Suprapubic skin (tissue), 4 donors: ENCODE measurements at regions not wholly inside any gene's neighbourhood (a gene's known extent, or its start where the extent isn't known, plus 50 kb on each side); places are given as distances from the start of the nearest gene placed in this dataset.
"Not testable (repeated sequence)": the region's sequence is repeated elsewhere in the genome, so short reads cannot be mapped to it uniquely, and the experiment has no call there.

ENCODE experiments used
- DNase-seq, 2 donors: peaks; one replicate each; pipeline ENCODE4 v3.0.0-alpha.2; 2019; ENCODE audit warnings: low spot score in 2 of 2
- H3K27ac ChIP-seq: fragments of 200-600 bp; sonication (generic); one replicate; pipeline ENCODE4 v1.5.1; 2019
- H3K27me3 ChIP-seq: fragments of 200-600 bp; sonication (generic); one replicate; pipeline ENCODE4 v1.5.1; 2019
- H3K36me3 ChIP-seq: fragments of 200-600 bp; sonication (generic); one replicate; pipeline ENCODE4 v1.5.1; 2019
- H3K4me1 ChIP-seq: fragments of 200-600 bp; sonication (generic); one replicate; pipeline ENCODE4 v1.5.1; 2019
- H3K4me3 ChIP-seq: fragments of 200-600 bp; sonication (generic); one replicate; pipeline ENCODE4 v1.5.1; 2019; ENCODE audit warnings: mild to moderate bottlenecking
- H3K9me3 ChIP-seq: fragments of 200-600 bp; sonication (generic); one replicate; pipeline ENCODE4 v1.5.1; 2019
- CTCF ChIP-seq, 2 donors: fragments of 200-600 bp in 1 of 2; fragments of 450-650 bp in 1 of 2; sonication (generic) in 1 of 2; IDR thresholded peaks; one replicate each; pipeline ENCODE4 v1.5.1; 2016 to 2019; ENCODE audit warnings: antibody characterized with exemption in 2 of 2, mild to moderate bottlenecking in 1 of 2, moderate library complexity in 1 of 2
- EP300 ChIP-seq: sonication (generic); formaldehyde crosslinking; IDR thresholded peaks from one replicate; pipeline ENCODE4 v1.6.1; 2017; ENCODE audit warnings: antibody characterized with exemption
- POLR2A ChIP-seq, 2 donors: fragments of 450-650 bp; IDR thresholded peaks; one replicate each; pipeline ENCODE4 v1.6.1; 2017; ENCODE audit warnings: antibody characterized with exemption in 2 of 2, mild to moderate bottlenecking in 2 of 2, moderate library complexity in 2 of 2
- POLR2AphosphoS5 ChIP-seq, 3 donors: sonication (generic); formaldehyde crosslinking; IDR thresholded peaks; one replicate each; pipeline ENCODE4 v1.6.1; 2017; ENCODE audit warnings: antibody characterized with exemption in 3 of 3
- WGBS: methylation state at CpG from one replicate; pipeline ENCODE4 v1.1.5; 2018; 5-methylcytosine and 5-hydroxymethylcytosine counted together

- Histone ChIP-seq H3K4me3 (no peak overlapping the region), H3K27me3 (no peaks in the 10 kb centered on the region), H3K9me3 (no peaks in the 10 kb centered on the region), H3K4me1 (peaks cover 11% of the 10 kb centered on the region), H3K36me3 (no peaks in the 10 kb centered on the region), H3K27ac (no peak overlapping the region)
- TF ChIP-seq CTCF (IDR thresholded peaks at IDR 0.05) = no peak
- TF ChIP-seq POLR2AphosphoS5 (IDR thresholded peaks at IDR 0.05) = no peak
- TF ChIP-seq EP300 = no peak
- TF ChIP-seq POLR2A (IDR thresholded peaks at IDR 0.05) = no peak
- WGBS = 48% methylated on average over 2 of the region's 2 CpGs
- DNase-seq = peak; percentile 11 to 32
These were observed 94.0 kb upstream of the SLC25A48 start for GRCh38 chr5:135740475-135740874.

DNA sequence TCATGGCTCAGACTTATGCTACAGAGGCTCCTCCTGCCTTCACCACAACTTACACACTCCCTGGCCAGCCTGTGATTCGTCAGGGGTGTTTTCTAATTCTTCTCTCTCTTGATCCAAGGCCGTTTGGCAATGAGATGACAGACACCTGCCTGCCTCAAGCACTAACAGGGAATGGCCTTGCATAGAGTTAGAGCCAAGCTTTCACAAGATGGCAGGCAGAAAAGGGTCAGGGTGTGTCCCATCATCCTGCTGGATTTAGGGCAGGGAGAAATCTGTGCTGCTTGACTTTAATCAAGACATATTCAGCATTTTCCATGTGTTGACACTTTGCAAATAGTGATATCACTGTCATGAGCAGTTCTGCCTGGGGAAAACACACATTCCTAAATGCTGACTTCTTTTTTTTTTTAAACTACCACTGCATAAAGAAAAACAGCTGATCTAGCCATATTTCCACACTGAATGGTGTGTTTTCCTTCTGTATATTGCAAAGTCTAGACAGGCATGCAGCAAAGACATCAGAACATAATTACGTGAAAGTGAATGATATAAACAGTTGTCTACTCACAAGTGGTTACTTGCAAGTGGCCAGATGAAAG, 95.0 kb upstream of the SLC25A48 start:
- H3K36me3 ChIP-seq = no peaks in the 10 kb centered on the region
- H3K27me3 ChIP-seq = no peaks in the 10 kb centered on the region
- WGBS = 43% methylated on average over 3 of the region's 3 CpGs
- DNase-seq = peak; percentile 47 to 65
- no peaks in the 10 kb centered on the region for H3K9me3 ChIP-seq
- H3K4me3 ChIP-seq = no peak overlapping the region
- TF ChIP-seq POLR2A (IDR thresholded peaks at IDR 0.05) = no peak
- no peak for TF ChIP-seq CTCF (IDR thresholded peaks at IDR 0.05)
- no peak for TF ChIP-seq EP300
- TF ChIP-seq POLR2AphosphoS5 (IDR thresholded peaks at IDR 0.05) = peak in 1 of 3 donors; percentile 8
- H3K27ac ChIP-seq = no peak overlapping the region
- peaks cover 11% of the 10 kb centered on the region for H3K4me1 ChIP-seq

DNA sequence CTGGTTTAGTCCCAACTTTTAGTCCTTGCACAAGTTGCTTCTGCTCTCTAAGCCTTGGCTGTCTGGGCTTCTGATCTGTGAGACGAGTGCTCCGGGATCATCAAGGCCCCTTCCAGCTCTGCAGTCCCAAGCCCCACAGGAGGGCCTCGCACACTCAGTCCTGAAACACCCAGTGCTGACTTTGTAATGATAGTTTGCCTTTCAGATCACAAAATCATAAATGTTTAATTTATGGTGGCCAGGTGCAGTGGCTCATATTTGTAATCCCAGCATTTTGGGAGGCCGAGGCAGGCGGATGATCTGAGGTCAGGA, 95.9 kb upstream of the SLC25A48 start:
- H3K4me3 ChIP-seq = no peak overlapping the region
- no peaks in the 10 kb centered on the region for H3K36me3 ChIP-seq
- TF ChIP-seq POLR2AphosphoS5 (IDR thresholded peaks at IDR 0.05) (no peak), CTCF (IDR thresholded peaks at IDR 0.05) (no peak), POLR2A (IDR thresholded peaks at IDR 0.05) (no peak), EP300 (no peak)
- 96% methylated on average over 5 of the region's 5 CpGs for WGBS
- peak; percentile 20 to 54 for DNase-seq
- no peak overlapping the region for H3K27ac ChIP-seq
- H3K4me1 ChIP-seq = peaks cover 11% of the 10 kb centered on the region
- no peaks in the 10 kb centered on the region for H3K27me3 ChIP-seq
- no peaks in the 10 kb centered on the region for H3K9me3 ChIP-seq

- Histone ChIP-seq H3K27me3 (no peaks in the 10 kb centered on the region), H3K4me1 (peaks cover 11% of the 10 kb centered on the region), H3K4me3 (no peak overlapping the region), H3K27ac (no peak overlapping the region), H3K9me3 (no peaks in the 10 kb centered on the region), H3K36me3 (no peaks in the 10 kb centered on the region)
- DNase-seq = peak; percentile 25 to 69
- 93% methylated on average over 11 of the region's 11 CpGs for WGBS
- TF ChIP-seq EP300 = no peak
- no peak for TF ChIP-seq POLR2A (IDR thresholded peaks at IDR 0.05)
- TF ChIP-seq POLR2AphosphoS5 (IDR thresholded peaks at IDR 0.05) = no peak
- TF ChIP-seq CTCF (IDR thresholded peaks at IDR 0.05) = no peak
These were observed 96.5 kb upstream of the SLC25A48 start for GRCh38 chr5:135737701-135738563.

GRCh38 chr5:135736952-135737351, 97.5 kb upstream of the SLC25A48 start:
- H3K4me1 ChIP-seq = peaks cover 11% of the 10 kb centered on the region
- peak; percentile 14 to 28 for DNase-seq
- H3K27me3 ChIP-seq, H3K9me3 ChIP-seq, H3K27ac ChIP-seq, H3K36me3 ChIP-seq, H3K4me3 ChIP-seq: not testable (repeated sequence)
- 83% methylated on average over 9 of the region's 9 CpGs for WGBS
